ENCODE measurements at regions not wholly inside any gene's neighbourhood (a gene's known extent, or its start where the extent isn't known, plus 50 kb on each side); places are given as distances from the start of the nearest gene placed in this dataset.

- no peaks in the 10 kb centered on the region for H3K4me1 Mint-ChIP-seq (ENCODE audit: low read depth)
- no peak overlapping the region for H3K4me3 Mint-ChIP-seq
- intact Hi-C loops (cut with micrococcal nuclease): no loop called here
- no peak overlapping the region for H3K27ac Mint-ChIP-seq
- DNase-seq (ENCODE audit: low spot score): no peak
- H3K36me3 Mint-ChIP-seq (ENCODE audit: low read depth): no peaks in the 10 kb centered on the region
- peaks cover 3% of the 10 kb centered on the region for H3K27me3 Mint-ChIP-seq (ENCODE audit: insufficient read depth)
- no peaks in the 10 kb centered on the region for H3K9me3 Mint-ChIP-seq
Measured at GRCh38 chr6:167514524-167514923, 189.6 kb downstream of the TTLL2 start.

- Mint-ChIP-seq H3K4me3 (no peak overlapping the region), H3K27me3 (ENCODE audit: insufficient read depth) (peaks cover 4% of the 10 kb centered on the region), H3K9me3 (no peaks in the 10 kb centered on the region), H3K36me3 (ENCODE audit: low read depth) (no peaks in the 10 kb centered on the region), H3K27ac (no peak overlapping the region), H3K4me1 (ENCODE audit: low read depth) (no peaks in the 10 kb centered on the region)
- no peak for DNase-seq (ENCODE audit: low spot score)
- intact Hi-C loops (cut with micrococcal nuclease): no loop called here
Measured at GRCh38 chr6:167515873-167516507, 191.1 kb downstream of the TTLL2 start.

- Mint-ChIP-seq H3K36me3 (ENCODE audit: low read depth) (no peaks in the 10 kb centered on the region), H3K27me3 (ENCODE audit: insufficient read depth) (peaks cover 6% of the 10 kb centered on the region), H3K4me1 (ENCODE audit: low read depth) (no peaks in the 10 kb centered on the region), H3K4me3 (no peak overlapping the region), H3K27ac (no peak overlapping the region), H3K9me3 (no peaks in the 10 kb centered on the region)
- no peak for DNase-seq (ENCODE audit: low spot score)
- intact Hi-C loops (cut with micrococcal nuclease): no loop called here
Measured at GRCh38 chr6:167517254-167517916, 192.5 kb downstream of the TTLL2 start.

- Mint-ChIP-seq H3K9me3 (no peaks in the 10 kb centered on the region), H3K36me3 (ENCODE audit: low read depth) (no peaks in the 10 kb centered on the region), H3K27ac (no peak overlapping the region), H3K4me3 (no peak overlapping the region), H3K27me3 (ENCODE audit: insufficient read depth) (peaks cover 4% of the 10 kb centered on the region), H3K4me1 (ENCODE audit: low read depth) (no peaks in the 10 kb centered on the region)
- no peak for DNase-seq (ENCODE audit: low spot score)
- intact Hi-C loops (cut with micrococcal nuclease): no loop called here
Measured at GRCh38 chr6:167523426-167523825, 198.5 kb downstream of the TTLL2 start.

- H3K36me3 Mint-ChIP-seq (ENCODE audit: low read depth): no peaks in the 10 kb centered on the region
- H3K4me1 Mint-ChIP-seq (ENCODE audit: low read depth): no peaks in the 10 kb centered on the region
Measured at GRCh38 chr6:167524261-167525111, 199.6 kb downstream of the TTLL2 start.

GRCh38 chr6:167525774-167526173 lies 200.9 kb downstream of the TTLL2 start:
- Mint-ChIP-seq H3K4me3 (no peak overlapping the region), H3K9me3 (no peaks in the 10 kb centered on the region)
- intact Hi-C loops (cut with micrococcal nuclease): no loop called here

More at GRCh38 chr6:167524261-167525111, 199.6 kb downstream of the TTLL2 start:
- Mint-ChIP-seq H3K9me3 (no peaks in the 10 kb centered on the region), H3K4me3 (no peak overlapping the region), H3K27ac (no peak overlapping the region), H3K27me3 (ENCODE audit: insufficient read depth) (peaks cover 9% of the 10 kb centered on the region)
- no peak for DNase-seq (ENCODE audit: low spot score)
- intact Hi-C loops (cut with micrococcal nuclease): no loop called here

GRCh38 chr6:167526465-167527368 lies 201.8 kb downstream of the TTLL2 start:
- H3K27ac Mint-ChIP-seq: no peak overlapping the region
- intact Hi-C loops (cut with micrococcal nuclease): no loop called here
- no peaks in the 10 kb centered on the region for H3K4me1 Mint-ChIP-seq (ENCODE audit: low read depth)
- H3K36me3 Mint-ChIP-seq (ENCODE audit: low read depth): no peaks in the 10 kb centered on the region
- no peaks in the 10 kb centered on the region for H3K9me3 Mint-ChIP-seq
- H3K27me3 Mint-ChIP-seq (ENCODE audit: insufficient read depth): peaks cover 11% of the 10 kb centered on the region
- no peak overlapping the region for H3K4me3 Mint-ChIP-seq
- DNase-seq (ENCODE audit: low spot score): no peak

More at GRCh38 chr6:167525774-167526173, 200.9 kb downstream of the TTLL2 start:
- Mint-ChIP-seq H3K27ac (no peak overlapping the region), H3K4me1 (ENCODE audit: low read depth) (no peaks in the 10 kb centered on the region), H3K27me3 (ENCODE audit: insufficient read depth) (peaks cover 11% of the 10 kb centered on the region), H3K36me3 (ENCODE audit: low read depth) (no peaks in the 10 kb centered on the region)
- DNase-seq (ENCODE audit: low spot score): no peak

- no peaks in the 10 kb centered on the region for H3K9me3 Mint-ChIP-seq
- no peaks in the 10 kb centered on the region for H3K4me1 Mint-ChIP-seq (ENCODE audit: low read depth)
- H3K4me3 Mint-ChIP-seq: no peak overlapping the region
- H3K36me3 Mint-ChIP-seq (ENCODE audit: low read depth): no peaks in the 10 kb centered on the region
- H3K27me3 Mint-ChIP-seq (ENCODE audit: insufficient read depth): peaks cover 8% of the 10 kb centered on the region
- H3K27ac Mint-ChIP-seq: no peak overlapping the region
- no peak for DNase-seq (ENCODE audit: low spot score)
- intact Hi-C loops (cut with micrococcal nuclease): no loop called here
Measured at GRCh38 chr6:167528239-167528638, 203.4 kb downstream of the TTLL2 start.

- Mint-ChIP-seq H3K9me3 (no peaks in the 10 kb centered on the region), H3K4me3 (no peak overlapping the region)
Measured at GRCh38 chr6:167528976-167529375, 204.1 kb downstream of the TTLL2 start.

GRCh38 chr6:167529444-167530335 lies 204.8 kb downstream of the TTLL2 start:
- no peaks in the 10 kb centered on the region for H3K9me3 Mint-ChIP-seq
- intact Hi-C loops (cut with micrococcal nuclease): no loop called here
- no peaks in the 10 kb centered on the region for H3K4me1 Mint-ChIP-seq (ENCODE audit: low read depth)
- H3K27ac Mint-ChIP-seq: no peak overlapping the region
- H3K27me3 Mint-ChIP-seq (ENCODE audit: insufficient read depth): peaks cover 8% of the 10 kb centered on the region
- no peak overlapping the region for H3K4me3 Mint-ChIP-seq
- H3K36me3 Mint-ChIP-seq (ENCODE audit: low read depth): no peaks in the 10 kb centered on the region
- DNase-seq (ENCODE audit: low spot score): no peak

More at GRCh38 chr6:167528976-167529375, 204.1 kb downstream of the TTLL2 start:
- intact Hi-C loops (cut with micrococcal nuclease): no loop called here
- H3K4me1 Mint-ChIP-seq (ENCODE audit: low read depth): no peaks in the 10 kb centered on the region
- H3K27ac Mint-ChIP-seq: no peak overlapping the region
- H3K36me3 Mint-ChIP-seq (ENCODE audit: low read depth): no peaks in the 10 kb centered on the region
- no peak for DNase-seq (ENCODE audit: low spot score)
- H3K27me3 Mint-ChIP-seq (ENCODE audit: insufficient read depth): peaks cover 8% of the 10 kb centered on the region

- Mint-ChIP-seq H3K4me3 (no peak overlapping the region), H3K36me3 (ENCODE audit: low read depth) (no peaks in the 10 kb centered on the region), H3K27ac (no peak overlapping the region), H3K9me3 (peaks cover 3% of the 10 kb centered on the region), H3K4me1 (ENCODE audit: low read depth) (no peaks in the 10 kb centered on the region), H3K27me3 (ENCODE audit: insufficient read depth) (peaks cover 8% of the 10 kb centered on the region)
- intact Hi-C loops (cut with micrococcal nuclease): no loop called here
- DNase-seq (ENCODE audit: low spot score): no peak
Measured at GRCh38 chr6:167530951-167531350, 206.1 kb downstream of the TTLL2 start.
